ENCODE measurements at regions not wholly inside any gene's neighbourhood (a gene's known extent, or its start where the extent isn't known, plus 50 kb on each side); places are given as distances from the start of the nearest gene placed in this dataset.
"Not testable (repeated sequence)": the region's sequence is repeated elsewhere in the genome, so short reads cannot be mapped to it uniquely, and the experiment has no call there.

DNA sequence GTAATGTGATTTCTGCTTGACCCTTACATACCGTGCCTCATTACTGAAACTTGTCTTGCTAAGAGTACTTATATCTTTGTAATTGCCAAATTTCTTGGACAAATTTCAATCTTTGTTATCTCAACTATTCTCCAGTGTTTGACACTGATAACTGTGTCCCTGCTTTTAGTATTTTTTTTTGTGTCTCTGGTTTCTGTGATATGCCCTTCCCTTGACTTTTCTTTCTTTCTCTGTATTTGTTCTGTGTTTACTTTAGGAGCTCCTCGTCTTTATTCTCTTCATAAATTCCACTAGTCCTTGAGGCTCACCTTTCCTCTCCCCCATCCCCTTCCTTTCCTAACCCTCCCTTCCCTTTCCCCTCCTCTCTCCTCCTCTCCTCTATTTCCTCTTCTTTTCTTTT, 123.7 kb upstream of the FBXL17 start:
- no peak for DNase-seq (ENCODE audit: extremely low read depth in 1 of 11, low read depth in 9 of 11, low spot score in 4 of 11)

DNA sequence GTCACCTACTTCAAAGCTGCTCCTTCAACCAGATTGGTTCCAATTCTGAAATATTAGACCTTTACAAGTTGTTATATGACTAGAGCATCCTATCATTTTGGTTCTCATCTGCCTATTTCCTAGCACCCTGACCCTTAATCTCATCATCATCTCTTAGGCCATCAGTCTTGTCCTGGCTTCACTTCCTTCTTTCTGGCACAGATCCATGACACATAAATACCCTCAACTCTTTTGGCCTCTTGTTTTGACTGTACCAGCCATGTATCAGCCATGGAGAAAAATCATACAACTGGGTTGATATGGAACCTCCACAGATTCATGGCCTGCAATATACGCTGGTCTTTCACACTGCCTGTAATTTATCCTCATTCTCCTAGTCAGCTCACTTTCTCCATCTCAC, 123.1 kb upstream of the FBXL17 start:
- no peak for DNase-seq (ENCODE audit: extremely low read depth in 1 of 11, low read depth in 9 of 11, low spot score in 4 of 11)

DNA sequence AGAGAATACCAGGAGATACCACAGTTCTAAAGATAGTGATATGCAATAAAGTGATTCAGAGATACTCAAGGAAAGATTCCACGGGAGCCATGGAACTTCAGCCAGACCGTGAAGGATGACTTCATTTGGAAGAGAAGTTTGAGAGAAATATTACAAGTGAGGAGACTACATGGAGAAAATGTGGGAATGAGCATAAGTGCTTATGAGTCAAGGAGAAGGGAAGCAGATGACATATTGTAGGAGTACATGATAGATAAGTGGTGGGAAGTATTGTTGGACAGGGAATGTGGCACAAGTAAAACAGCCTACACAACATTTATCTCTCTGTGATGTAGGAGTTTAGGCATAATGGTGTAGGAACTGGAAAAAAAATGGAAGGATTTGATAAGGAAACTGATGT, 122.1 kb upstream of the FBXL17 start:
- DNase-seq (ENCODE audit: extremely low read depth in 1 of 11, low read depth in 9 of 11, low spot score in 4 of 11), result no peak

DNA sequence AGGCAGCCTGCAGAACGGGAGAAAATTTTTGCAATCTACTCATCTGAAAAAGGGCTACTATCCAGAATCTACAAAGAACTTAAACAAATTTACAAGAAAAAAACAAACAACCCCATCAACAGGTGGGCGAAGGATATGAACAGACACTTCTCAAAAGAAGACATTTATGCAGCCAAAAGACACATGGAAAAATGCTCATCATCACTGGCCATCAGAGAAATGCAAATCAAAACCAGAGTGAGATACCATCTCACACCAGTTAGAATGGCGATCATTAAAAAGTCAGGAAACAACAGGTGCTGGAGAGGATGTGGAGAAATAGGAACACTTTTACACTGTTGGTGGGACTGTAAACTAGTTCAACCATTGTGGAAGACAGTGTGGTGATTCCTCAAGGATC, 113.7 kb upstream of the FBXL17 start:
- not testable (repeated sequence) for DNase-seq (ENCODE audit: extremely low read depth in 1 of 11, low read depth in 9 of 11, low spot score in 4 of 11)

GRCh38 chr5:108487951-108488350, 106.1 kb upstream of the FBXL17 start:
- DNase-seq (ENCODE audit: extremely low read depth in 1 of 11, low read depth in 9 of 11, low spot score in 4 of 11), result no peak

- no peak for DNase-seq (ENCODE audit: extremely low read depth in 1 of 11, low read depth in 9 of 11, low spot score in 4 of 11)
Measured at GRCh38 chr5:108484035-108484434, 102.1 kb upstream of the FBXL17 start.

DNA sequence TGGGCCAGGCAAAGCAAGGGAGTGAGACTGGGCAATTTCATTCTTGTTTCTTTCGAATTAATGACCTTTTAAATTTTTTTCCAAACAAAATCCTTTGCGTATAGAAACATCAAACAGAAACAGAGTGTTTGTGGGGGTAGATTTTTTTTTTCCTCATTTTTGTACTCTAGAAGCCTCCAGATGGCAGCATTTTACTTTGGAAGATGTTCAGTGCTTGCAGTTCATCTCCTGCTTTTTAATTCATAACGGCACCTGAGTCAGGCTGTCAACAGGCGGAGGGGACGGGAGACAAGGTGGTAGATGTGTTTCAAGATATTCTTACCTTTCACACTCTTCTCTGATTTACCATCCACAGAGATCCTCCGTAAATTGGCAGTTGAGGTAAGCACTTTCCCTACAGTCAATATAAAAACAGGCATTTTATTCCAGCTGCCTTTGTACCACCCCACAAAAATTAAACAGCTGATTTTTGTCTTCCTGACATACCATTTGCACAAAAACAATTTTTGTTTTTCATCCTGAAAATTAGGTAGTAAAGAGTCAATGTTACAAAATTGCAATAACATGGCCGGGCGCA, 99.5 kb upstream of the FBXL17 start:
- peak in 8 of 11 donors; percentile 4 to 22 (median 8) for DNase-seq (ENCODE audit: extremely low read depth in 1 of 11, low read depth in 9 of 11, low spot score in 4 of 11)

DNA sequence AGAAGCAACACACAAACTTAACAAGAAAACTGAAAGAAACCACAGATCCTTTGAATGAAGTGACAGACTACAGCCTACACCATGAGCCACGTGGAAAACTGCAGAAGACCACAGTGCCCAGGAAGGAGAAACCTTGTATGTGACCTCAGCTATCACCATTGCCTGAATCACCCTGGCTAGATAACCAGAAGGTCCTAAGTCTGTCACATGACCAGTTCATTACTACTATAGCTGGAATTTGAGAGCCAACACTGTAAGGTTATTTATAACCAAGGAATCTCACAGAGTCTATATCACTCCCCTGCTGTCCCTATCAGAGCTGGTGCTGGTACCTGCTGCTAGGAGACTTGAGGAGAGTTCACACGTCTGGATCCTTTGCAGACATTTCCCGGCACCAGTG, 90.3 kb upstream of the FBXL17 start:
- no peak for DNase-seq (ENCODE audit: extremely low read depth in 1 of 11, low read depth in 9 of 11, low spot score in 4 of 11)

- no peak for DNase-seq (ENCODE audit: extremely low read depth in 1 of 11, low read depth in 9 of 11, low spot score in 4 of 11)
Measured at GRCh38 chr5:108467563-108467962, 85.7 kb upstream of the FBXL17 start.

GRCh38 chr5:108461628-108462367, 79.9 kb upstream of the FBXL17 start:
- no peak for DNase-seq (ENCODE audit: extremely low read depth in 1 of 11, low read depth in 9 of 11, low spot score in 4 of 11)

DNA sequence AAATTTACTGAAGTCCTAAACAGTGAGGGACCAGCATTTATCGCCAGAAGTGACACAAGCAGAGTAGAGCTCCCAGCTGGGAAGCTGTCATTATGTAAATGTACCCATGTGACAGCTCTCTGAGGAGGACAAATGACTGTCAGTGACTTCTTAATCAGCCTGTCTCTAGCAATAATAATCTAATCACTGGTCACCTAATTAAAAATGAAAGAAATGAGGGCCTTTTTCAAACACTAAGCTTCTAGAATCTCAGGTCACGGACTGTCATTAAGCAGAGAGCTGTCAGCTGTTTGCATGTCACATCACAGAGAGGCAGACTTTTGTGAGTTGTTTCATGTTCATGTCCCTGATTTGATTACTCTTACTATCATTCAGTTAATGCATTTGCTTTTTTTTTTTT, 77.9 kb upstream of the FBXL17 start:
- DNase-seq (ENCODE audit: extremely low read depth in 1 of 11, low read depth in 9 of 11, low spot score in 4 of 11), result peak in 8 of 11 donors; percentile 9 to 42 (median 24)

DNA sequence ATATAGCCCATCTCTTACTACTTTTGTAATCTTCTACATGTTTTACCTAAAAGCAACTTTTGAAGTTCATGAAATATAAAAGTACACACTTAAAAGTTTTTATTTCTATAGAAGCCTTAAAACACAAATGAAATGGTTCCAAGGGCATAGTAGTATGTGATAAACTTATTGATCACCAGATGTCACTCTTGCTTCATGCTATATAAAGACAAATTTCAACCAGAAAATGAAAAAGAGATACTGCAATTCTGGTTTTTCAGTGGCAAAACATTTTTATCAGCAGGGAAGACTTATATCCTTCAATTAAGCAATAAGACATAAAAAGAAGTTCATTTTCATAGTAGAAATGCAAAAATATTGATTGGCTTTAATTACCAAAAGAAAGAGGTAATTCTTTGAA, 69.4 kb upstream of the FBXL17 start:
- no peak for DNase-seq (ENCODE audit: extremely low read depth in 1 of 11, low read depth in 9 of 11, low spot score in 4 of 11)

GRCh38 chr5:108444130-108444529, 62.2 kb upstream of the FBXL17 start:
- not testable (repeated sequence) for DNase-seq (ENCODE audit: extremely low read depth in 1 of 11, low read depth in 9 of 11, low spot score in 4 of 11)

- DNase-seq (ENCODE audit: extremely low read depth in 1 of 11, low read depth in 9 of 11, low spot score in 4 of 11), result not testable (repeated sequence)
Measured at GRCh38 chr5:108442063-108442651, 60.3 kb upstream of the FBXL17 start.

DNA sequence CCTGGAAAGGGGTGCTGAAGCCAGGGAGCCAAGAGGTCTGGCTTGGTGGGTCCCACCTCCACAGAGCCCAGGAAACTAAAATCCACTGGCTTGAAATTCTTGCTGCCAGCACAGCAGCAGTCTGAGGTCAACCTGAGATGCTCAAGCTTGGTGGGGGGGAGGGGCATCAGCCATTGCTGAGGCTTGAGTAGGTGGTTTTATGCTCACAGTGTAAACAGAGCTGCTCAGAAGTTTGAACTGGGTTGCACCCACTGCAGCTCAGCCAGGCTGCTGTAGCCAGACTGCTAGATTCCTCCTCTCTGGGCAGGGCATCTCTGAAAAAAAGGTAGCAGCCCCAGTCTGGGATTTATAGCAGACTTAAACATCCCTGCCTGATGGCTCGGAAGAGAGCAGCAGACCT, 55.5 kb upstream of the FBXL17 start:
- no peak for DNase-seq (ENCODE audit: extremely low read depth in 1 of 11, low read depth in 9 of 11, low spot score in 4 of 11)

DNA sequence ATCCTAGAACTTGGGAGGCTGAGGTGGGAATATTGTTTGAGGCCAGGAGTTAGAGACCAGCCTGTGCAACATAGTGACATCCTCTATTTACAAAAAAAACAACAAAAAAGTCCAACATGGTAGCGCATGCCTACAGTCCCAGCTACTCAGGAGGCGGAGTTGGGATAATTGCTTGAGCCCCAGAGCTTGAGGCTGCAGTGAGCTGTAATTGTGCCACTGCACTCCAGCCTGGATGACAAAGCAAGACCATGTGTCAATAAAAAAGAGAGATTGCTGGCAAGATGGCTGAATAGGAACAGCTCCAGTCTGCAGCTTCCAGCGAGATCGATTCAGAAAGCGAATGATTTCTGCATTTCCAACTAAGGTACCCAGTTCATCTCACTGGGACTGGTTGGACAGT, 54.8 kb upstream of the FBXL17 start:
- no peak for DNase-seq (ENCODE audit: extremely low read depth in 1 of 11, low read depth in 9 of 11, low spot score in 4 of 11)

- DNase-seq (ENCODE audit: extremely low read depth in 1 of 11, low read depth in 9 of 11, low spot score in 4 of 11), result no peak
Measured at GRCh38 chr5:108433600-108433999, 51.7 kb upstream of the FBXL17 start.

GRCh38 chr5:108432024-108432423, 50.1 kb upstream of the FBXL17 start:
- DNase-seq (ENCODE audit: extremely low read depth in 1 of 11, low read depth in 9 of 11, low spot score in 4 of 11), result no peak
